SK-N-SH (cell line): ENCODE measurements at regions not wholly inside any gene's neighbourhood (a gene's known extent, or its start where the extent isn't known, plus 50 kb on each side); places are given as distances from the start of the nearest gene placed in this dataset.
A peak's percentile ranks its signal among the peaks of the same experiment; 100 is the strongest.

Source experiments
- CTCF ChIA-PET: fragments of 300-600, 350-600 bp; formaldehyde crosslinking; extraction: SDS; loops from one replicate; lab custom pipeline; 2021; lab: Yijun Ruan, JAX
- POLR2A ChIA-PET: fragments of 350-600 bp; sonication (Branson Sonifier 250); formaldehyde crosslinking; extraction: SDS; loops from one replicate; lab custom pipeline; 2020; ENCODE audit warnings: antibody characterized with exemption, inconsistent platforms; lab: Yijun Ruan, JAX
- DNase-seq: peaks from one replicate; pipeline ENCODE4 v3.0.0; 2012
- H2AFZ ChIP-seq: fragments of 200-600 bp; sonication (generic); 2 replicates; pipeline ENCODE4 v1.8.1; 2016; ENCODE audit warnings: antibody characterized with exemption, mild to moderate bottlenecking, low read depth
- H3F3A ChIP-seq: fragments of 200-600 bp; sonication (generic); replicated peaks from 2 replicates; pipeline ENCODE3; 2016; ENCODE audit warnings: antibody characterized with exemption, mild to moderate bottlenecking; ENCODE audit not compliant: insufficient read depth
- H3K27ac ChIP-seq, 2 experiments: fragments of 200-500 bp in 1 of 2; fragments of 200-600 bp in 1 of 2; sonication (Bioruptor generic) in 1 of 2; sonication (generic), shearing (Covaris generic) in 1 of 2; 2 replicates each; pipeline versions ENCODE4 v1.5.1 to v1.6.1; 2014 to 2016; ENCODE audit warnings: low read depth in 2 of 2, inconsistent platforms in 1 of 2, low read length in 1 of 2, mild to moderate bottlenecking in 1 of 2, mixed read lengths in 1 of 2
- H3K27me3 ChIP-seq: fragments of 200-600 bp; sonication (generic), shearing (Covaris generic); 2 replicates; pipeline ENCODE4 v1.6.1; 2016; ENCODE audit warnings: mixed run types; ENCODE audit not compliant: insufficient read depth
- H3K36me3 ChIP-seq, 2 experiments: fragments of 200-500 bp in 1 of 2; fragments of 200-600 bp in 1 of 2; sonication (Bioruptor generic) in 1 of 2; sonication (generic) in 1 of 2; replicated peaks in 1 of 2; 2 replicates each; pipeline versions ENCODE3 to v1.5.1; 2014 to 2016; ENCODE audit warnings: low read length in 1 of 2, mild to moderate bottlenecking in 1 of 2; ENCODE audit not compliant: insufficient read depth in 2 of 2, control insufficient read depth in 1 of 2
- H3K4me1 ChIP-seq, 2 experiments: fragments of 200-500 bp in 1 of 2; fragments of 200-600 bp in 1 of 2; sonication (Bioruptor generic) in 1 of 2; sonication (generic), shearing (Covaris generic) in 1 of 2; 2 replicates each; pipeline versions ENCODE4 v1.5.1 to v1.6.1; 2014 to 2016; ENCODE audit warnings: low read depth in 1 of 2, low read length in 1 of 2, mixed run types in 1 of 2; ENCODE audit not compliant: insufficient read depth in 2 of 2, control insufficient read depth in 1 of 2
- H3K4me2 ChIP-seq: fragments of 200-600 bp; sonication (generic), shearing (Covaris generic); 2 replicates; pipeline ENCODE4 v1.6.1; 2017; ENCODE audit warnings: mixed run types
- H3K4me3 ChIP-seq, 2 experiments: fragments of 200-500 bp in 1 of 2; fragments of 200-600 bp in 1 of 2; sonication (Bioruptor generic) in 1 of 2; sonication (generic), shearing (Covaris generic) in 1 of 2; 2 replicates each; pipeline versions ENCODE4 v1.5.1 to v1.8.1; 2014 to 2016; ENCODE audit warnings: low read depth in 2 of 2, inconsistent platforms in 1 of 2, low read length in 1 of 2, mild to moderate bottlenecking in 1 of 2, mixed read lengths in 1 of 2, moderate library complexity in 1 of 2
- H3K79me2 ChIP-seq: fragments of 200-600 bp; sonication (generic); 2 replicates; pipeline ENCODE4 v1.8.1; 2017; ENCODE audit warnings: mild to moderate bottlenecking; ENCODE audit not compliant: insufficient read depth
- H3K9ac ChIP-seq: fragments of 200-600 bp; sonication (generic); 2 replicates; pipeline ENCODE4 v1.6.1; 2017; ENCODE audit warnings: mixed run types
- H3K9me2 ChIP-seq: fragments of 200-600 bp; sonication (generic); 2 replicates; pipeline ENCODE4 v1.6.1; 2017; ENCODE audit warnings: mixed run types
- H3K9me3 ChIP-seq: fragments of 200-600 bp; sonication (generic); 2 replicates; pipeline ENCODE4 v1.6.1; 2017; ENCODE audit warnings: mixed run types, mild to moderate bottlenecking, moderate library complexity
- H4K20me1 ChIP-seq: fragments of 200-600 bp; sonication (generic); 2 replicates; pipeline ENCODE4 v1.6.1; 2017; ENCODE audit warnings: mild to moderate bottlenecking, mixed run types; ENCODE audit not compliant: insufficient read depth
- EZH2phosphoT487 ChIP-seq: fragments of 200-600 bp; sonication (generic); IDR thresholded peaks from 2 replicates; pipeline ENCODE4 v1.6.1; 2017; ENCODE audit warnings: low read depth, mixed run types, mild to moderate bottlenecking, antibody characterized with exemption, moderate library complexity, borderline replicate concordance
- FOSL2 ChIP-seq: IDR thresholded peaks from 2 replicates; pipeline ENCODE4 v1.4.0; 2012; ENCODE audit warnings: low read depth, mild to moderate bottlenecking, moderate library complexity, borderline replicate concordance
- FOXM1 ChIP-seq: IDR thresholded peaks from 2 replicates; pipeline ENCODE4 v1.4.0; 2012; ENCODE audit warnings: low read depth, mild to moderate bottlenecking
- MAX ChIP-seq: IDR thresholded peaks from 2 replicates; pipeline ENCODE4 v1.4.0; 2012; ENCODE audit warnings: low read depth
- MXI1 ChIP-seq: IDR thresholded peaks from 2 replicates; pipeline ENCODE4 v1.6.1; 2012; ENCODE audit warnings: mild to moderate bottlenecking, low read depth, low read length, improper control_type of control experiment
- NRF1 ChIP-seq: IDR thresholded peaks from 2 replicates; pipeline ENCODE4 v1.6.1; 2012; ENCODE audit warnings: low read depth, mild to moderate bottlenecking, low read length
- PBX3 ChIP-seq: IDR thresholded peaks from 2 replicates; pipeline ENCODE4; 2012
- POLR2AphosphoS5 ChIP-seq: IDR thresholded peaks from 2 replicates; pipeline ENCODE4 v1.6.1; 2012; ENCODE audit warnings: low read depth, low read length
- RAD21 ChIP-seq: IDR thresholded peaks from 2 replicates; pipeline ENCODE4 v1.6.1; 2012; ENCODE audit warnings: mild to moderate bottlenecking, low read length
- RCOR1 ChIP-seq: fragments of 150-350 bp; IDR thresholded peaks from 2 replicates; pipeline ENCODE4 v1.6.1; 2017; ENCODE audit warnings: antibody characterized with exemption, low read length
- REST ChIP-seq: IDR thresholded peaks from 2 replicates; pipeline ENCODE4 v1.6.1; 2012; ENCODE audit warnings: mild to moderate bottlenecking, low read depth, low read length, moderate library complexity
- RXRA ChIP-seq: IDR thresholded peaks from 2 replicates; pipeline ENCODE4 v1.4.0; 2012; ENCODE audit warnings: low read depth, mild to moderate bottlenecking, borderline replicate concordance
- SIN3A ChIP-seq: IDR thresholded peaks from 2 replicates; pipeline ENCODE4 v1.6.1; 2012; ENCODE audit warnings: low read depth, mild to moderate bottlenecking, low read length, moderate library complexity, borderline replicate concordance
- TCF12 ChIP-seq: IDR thresholded peaks from 2 replicates; pipeline ENCODE4 v1.4.0; 2012
- TEAD4 ChIP-seq: IDR thresholded peaks from 2 replicates; pipeline ENCODE4 v1.4.0; 2012; ENCODE audit warnings: mild to moderate bottlenecking, borderline replicate concordance; ENCODE audit not compliant: insufficient read depth
- USF2 ChIP-seq: fragments of 150-350 bp; IDR thresholded peaks from 2 replicates; pipeline ENCODE4 v1.6.1; 2017; ENCODE audit warnings: antibody characterized with exemption, low read length, low read depth, borderline replicate concordance
- WGBS: methylation state at CpG from one replicate; pipeline ENCODE4 v1.1.6; 2017; ENCODE audit warnings: low lambda C conversion rate; 5-methylcytosine and 5-hydroxymethylcytosine counted together

GRCh38 chr3:34995796-34996430, 643.4 kb upstream of the ARPP21 start:
- TF ChIP-seq SIN3A = no peak
- TF ChIP-seq REST = no peak
- no peak for TF ChIP-seq MAX
- no peak for TF ChIP-seq RXRA
- no peak for TF ChIP-seq MXI1
- no peak for TF ChIP-seq TCF12
- TF ChIP-seq TEAD4 = no peak
- no peak for TF ChIP-seq PBX3
- TF ChIP-seq EZH2phosphoT487 = no peak
- TF ChIP-seq FOXM1 = no peak
- TF ChIP-seq FOSL2 = no peak
- TF ChIP-seq POLR2AphosphoS5 = no peak
- no peak for TF ChIP-seq RAD21
- no peak for TF ChIP-seq RCOR1
- no peak for TF ChIP-seq NRF1
- TF ChIP-seq USF2 = no peak
- ChIA-PET CTCF (no interaction called here), POLR2A (no interaction called here)
- no peaks in the 10 kb centered on the region for H3F3A ChIP-seq
- peaks cover 3% of the 10 kb centered on the region; the same call in 1 of the 2 replicates for H3K9me2 ChIP-seq
- no peaks in the 10 kb centered on the region for H3K79me2 ChIP-seq
- peaks cover 0 to 20% of the 10 kb centered on the region in 2 experiments; a peak in 2 of 4 replicates for H3K4me1 ChIP-seq
- WGBS = 18% methylated on average over 2 of the region's 2 CpGs
- H3K27ac ChIP-seq = no peak overlapping the region
- DNase-seq = no peak
- H3K9me3 ChIP-seq = no peaks in the 10 kb centered on the region
- no peaks in the 10 kb centered on the region for H3K36me3 ChIP-seq
- no peak overlapping the region for H3K4me3 ChIP-seq
- no peak overlapping the region for H3K4me2 ChIP-seq
- 0 out of 2 replicates have a peak overlapping the region, but pooled peaks have one; percentile 37 for H2AFZ ChIP-seq
- no peak overlapping the region for H3K9ac ChIP-seq
- no peaks in the 10 kb centered on the region for H3K27me3 ChIP-seq
- no peaks in the 10 kb centered on the region for H4K20me1 ChIP-seq
